ENCODE measurements at regions not wholly inside any gene's neighbourhood (a gene's known extent, or its start where the extent isn't known, plus 50 kb on each side); places are given as distances from the start of the nearest gene placed in this dataset.

GRCh38 chr4:136581119-136581518, 951.2 kb downstream of the PCDH18 start:
- TF ChIP-seq ZNF670 (tag by site-specific recombination; IDR thresholded peaks at IDR 0.05; ENCODE audit: low read depth) (no peak), ZNF18 (tag by site-specific recombination; IDR thresholded peaks at IDR 0.05) (no peak), ZNF23 (tag by site-specific recombination; IDR thresholded peaks at IDR 0.05; ENCODE audit: borderline replicate concordance) (no peak), ZNF580 (tag by site-specific recombination; IDR thresholded peaks at IDR 0.05) (no peak), ZNF274 (IDR thresholded peaks at IDR 0.05; ENCODE audit: low read length) (no peak), ZNF274 (tag by site-specific recombination; IDR thresholded peaks at IDR 0.05; ENCODE audit: borderline replicate concordance) (no peak), CTCF (tag by site-specific recombination; IDR thresholded peaks at IDR 0.05) (no peak)
